ENCODE measurements at regions not wholly inside any gene's neighbourhood (a gene's known extent, or its start where the extent isn't known, plus 50 kb on each side); places are given as distances from the start of the nearest gene placed in this dataset.

DNA sequence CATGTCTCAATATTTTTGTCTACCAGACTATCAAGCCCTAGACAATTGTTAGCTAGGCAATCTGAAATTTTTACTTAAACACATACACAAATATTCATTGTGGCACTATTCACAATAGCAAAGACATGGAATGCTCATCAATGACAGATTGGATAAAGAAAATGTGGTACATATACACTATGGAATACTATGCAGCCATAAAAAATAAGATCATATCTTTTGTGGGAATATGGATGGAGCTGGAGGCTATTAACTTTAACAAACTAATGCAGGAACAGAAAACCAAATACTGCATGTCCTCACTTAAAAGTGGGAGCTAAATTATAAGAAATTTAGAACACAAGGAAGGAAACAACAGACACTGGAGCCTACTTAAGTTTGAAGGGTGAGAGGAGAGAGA, 288.6 kb upstream of the MIR17HG start:
- TF ChIP-seq GATA2 (IDR thresholded peaks at IDR 0.05; ENCODE audit: low read depth, low read length) (no peak), GATA3 (IDR thresholded peaks at IDR 0.05; ENCODE audit: low read depth, low read length) (no peak)

All from SH-SY5Y (cell line).